Spleen (tissue), 7 donors: ENCODE measurements at regions not wholly inside any gene's neighbourhood (a gene's known extent, or its start where the extent isn't known, plus 50 kb on each side); places are given as distances from the start of the nearest gene placed in this dataset.

Experiments
- POLR2A ChIP-seq, 3 donors: fragments of 450-650 bp; IDR thresholded peaks; one replicate each; pipeline ENCODE4 v1.5.1; 2017; ENCODE audit warnings: antibody characterized with exemption in 3 of 3, mild to moderate bottlenecking in 1 of 3
- TF ChIP-seq, protein P1 (sequence below), 11 experiments: fragments of 200-600 bp in 7 of 11; fragments of 450-650 bp in 4 of 11; sonication (generic) in 4 of 11; IDR thresholded peaks in 8 of 11; conservative IDR thresholded peaks in 3 of 11; 1 replicate in 7 of 11; 2 replicates in 4 of 11; pipeline versions ENCODE4 v1.4.0 to v1.8.0; 2016 to 2021; ENCODE audit warnings: antibody characterized with exemption in 11 of 11, inconsistent platforms in 4 of 11, mild to moderate bottlenecking in 1 of 11
- donor health status: DM: no; HTN: no; CAD: no; lungs with moderate emphysema.
- donor health status: DM: no; HTN: no; CAD: no.
- donor health status: DM: no; HTN: no; CAD: no.

DNA sequence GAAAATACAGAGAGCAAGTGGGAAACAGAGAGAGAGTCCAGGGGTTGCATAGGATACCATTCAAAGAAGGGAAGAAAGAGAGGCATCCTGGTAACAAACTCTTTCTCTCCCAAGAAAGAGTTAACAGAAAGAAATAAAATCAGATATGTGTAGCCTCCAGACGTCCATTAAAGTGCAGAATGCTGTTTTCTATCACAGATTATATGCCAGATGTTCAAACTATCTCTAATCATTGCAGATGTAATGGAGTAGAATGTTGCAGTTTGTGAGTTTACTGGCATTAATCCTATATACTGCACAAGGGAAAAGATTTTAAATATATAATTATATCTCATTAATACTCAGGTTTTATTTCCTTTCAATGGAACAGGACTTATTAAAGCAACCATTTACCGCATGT lies 369.4 kb downstream of the ZNF536 start:
- TF ChIP-seq POLR2A (IDR thresholded peaks at IDR 0.05), result no peak
- TF ChIP-seq, protein P1, sequence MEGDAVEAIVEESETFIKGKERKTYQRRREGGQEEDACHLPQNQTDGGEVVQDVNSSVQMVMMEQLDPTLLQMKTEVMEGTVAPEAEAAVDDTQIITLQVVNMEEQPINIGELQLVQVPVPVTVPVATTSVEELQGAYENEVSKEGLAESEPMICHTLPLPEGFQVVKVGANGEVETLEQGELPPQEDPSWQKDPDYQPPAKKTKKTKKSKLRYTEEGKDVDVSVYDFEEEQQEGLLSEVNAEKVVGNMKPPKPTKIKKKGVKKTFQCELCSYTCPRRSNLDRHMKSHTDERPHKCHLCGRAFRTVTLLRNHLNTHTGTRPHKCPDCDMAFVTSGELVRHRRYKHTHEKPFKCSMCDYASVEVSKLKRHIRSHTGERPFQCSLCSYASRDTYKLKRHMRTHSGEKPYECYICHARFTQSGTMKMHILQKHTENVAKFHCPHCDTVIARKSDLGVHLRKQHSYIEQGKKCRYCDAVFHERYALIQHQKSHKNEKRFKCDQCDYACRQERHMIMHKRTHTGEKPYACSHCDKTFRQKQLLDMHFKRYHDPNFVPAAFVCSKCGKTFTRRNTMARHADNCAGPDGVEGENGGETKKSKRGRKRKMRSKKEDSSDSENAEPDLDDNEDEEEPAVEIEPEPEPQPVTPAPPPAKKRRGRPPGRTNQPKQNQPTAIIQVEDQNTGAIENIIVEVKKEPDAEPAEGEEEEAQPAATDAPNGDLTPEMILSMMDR (IDR thresholded peaks at IDR 0.05 in 8 of 11, conservative IDR thresholded peaks at IDR 0.05 in 3 of 11), result no peak
